Activated CD4-positive, alpha-beta memory T cell treated with anti-CD3 and anti-CD28 coated beads for 36 hours (primary cell): ENCODE measurements at regions not wholly inside any gene's neighbourhood (a gene's known extent, or its start where the extent isn't known, plus 50 kb on each side); places are given as distances from the start of the nearest gene placed in this dataset.

Source experiments
- CTCF ChIA-PET: fragments of 350-600 bp; sonication (Branson Sonifier 250); formaldehyde crosslinking; loops from one replicate; lab custom pipeline; 2021; ENCODE audit warnings: antibody characterized with exemption, inconsistent platforms; lab: Charles Lee
- POLR2A ChIA-PET: fragments of 350-600 bp; sonication (Branson Sonifier 250); formaldehyde crosslinking; loops from one replicate; lab custom pipeline; 2021; ENCODE audit warnings: antibody characterized with exemption; lab: Charles Lee
- DNase-seq: peaks from one replicate; pipeline ENCODE4 v3.0.0-alpha.2; 2020
- H3K27ac Mint-ChIP-seq: one replicate; pipeline ENCODE4 v1.8.0; 2021; ENCODE audit warnings: mixed read lengths
- H3K27me3 Mint-ChIP-seq: one replicate; pipeline ENCODE4 v1.8.0; 2021; ENCODE audit warnings: mixed read lengths
- H3K36me3 Mint-ChIP-seq: one replicate; pipeline ENCODE4 v1.8.0; 2021; ENCODE audit warnings: mixed read lengths
- H3K4me1 Mint-ChIP-seq: one replicate; pipeline ENCODE4 v1.8.0; 2021; ENCODE audit warnings: low read depth, mixed read lengths
- H3K4me3 Mint-ChIP-seq: one replicate; pipeline ENCODE4 v1.8.0; 2021; ENCODE audit warnings: mild to moderate bottlenecking, mixed read lengths
- H3K9me3 Mint-ChIP-seq: one replicate; pipeline ENCODE4 v1.8.0; 2021; ENCODE audit warnings: mixed read lengths
- intact Hi-C: fragments of 100-400 bp; cut with micrococcal nuclease; formaldehyde crosslinking; loops from one replicate; pipeline ENCODE4 v1.15.1; 2023

GRCh38 chr2:15886231-15886630 lies 54.1 kb upstream of the MYCN start:
- no peak overlapping the region for H3K27ac Mint-ChIP-seq
- H3K27me3 Mint-ChIP-seq, result no peaks in the 10 kb centered on the region
- CTCF ChIA-PET, result no interaction called here
- intact Hi-C loops, result no loop called here
- DNase-seq, result no peak
- no peaks in the 10 kb centered on the region for H3K36me3 Mint-ChIP-seq
- POLR2A ChIA-PET, result no interaction called here
- H3K9me3 Mint-ChIP-seq, result no peaks in the 10 kb centered on the region
- H3K4me3 Mint-ChIP-seq, result no peak overlapping the region
- H3K4me1 Mint-ChIP-seq, result no peaks in the 10 kb centered on the region

GRCh38 chr2:15889442-15890123 lies 50.8 kb upstream of the MYCN start:
- Mint-ChIP-seq H3K4me3 (no peak overlapping the region), H3K36me3 (no peaks in the 10 kb centered on the region), H3K27ac (no peak overlapping the region), H3K4me1 (no peaks in the 10 kb centered on the region), H3K27me3 (no peaks in the 10 kb centered on the region), H3K9me3 (no peaks in the 10 kb centered on the region)
- no peak for DNase-seq
- intact Hi-C loops, result no loop called here
- CTCF ChIA-PET, result no interaction called here
- POLR2A ChIA-PET, result no interaction called here

DNA sequence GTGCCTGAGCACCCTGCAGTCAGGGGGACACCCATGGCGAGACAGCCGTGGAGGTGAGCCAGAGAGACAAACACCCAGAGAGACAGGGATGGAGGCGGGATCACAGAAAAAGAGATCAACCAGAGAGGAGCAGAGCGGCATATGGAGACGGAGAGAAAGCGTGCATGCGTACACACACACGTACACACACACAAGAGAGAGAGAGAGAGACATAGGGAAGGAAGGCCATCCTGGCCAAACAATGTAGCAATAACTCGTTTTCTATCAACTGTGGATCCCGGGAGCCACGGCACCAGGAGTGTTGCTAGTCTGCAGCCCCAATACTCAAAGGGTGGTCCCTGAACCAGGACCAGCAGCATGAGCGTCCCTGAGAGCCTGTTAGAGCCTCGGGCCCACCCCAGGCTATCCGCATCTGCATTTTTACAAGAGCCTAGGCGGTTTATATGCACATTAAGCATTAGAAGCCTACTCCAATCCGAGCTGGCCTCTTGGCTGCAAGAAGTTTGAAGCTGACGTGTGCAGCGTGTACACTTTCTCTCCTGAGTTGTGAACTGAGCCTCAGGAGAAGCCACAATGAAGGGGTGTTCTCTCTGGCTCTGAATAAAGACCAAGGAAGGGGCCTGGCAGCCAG lies 50.1 kb upstream of the MYCN start:
- H3K27me3 Mint-ChIP-seq, result no peaks in the 10 kb centered on the region
- H3K36me3 Mint-ChIP-seq, result no peaks in the 10 kb centered on the region
- ChIA-PET POLR2A (no interaction called here), CTCF (no interaction called here)
- no peaks in the 10 kb centered on the region for H3K9me3 Mint-ChIP-seq
- intact Hi-C loops, result no loop called here
- no peak for DNase-seq
- no peak overlapping the region for H3K4me3 Mint-ChIP-seq
- no peak overlapping the region for H3K27ac Mint-ChIP-seq
- H3K4me1 Mint-ChIP-seq, result no peaks in the 10 kb centered on the region
